ENCODE measurements at regions not wholly inside any gene's neighbourhood (a gene's known extent, or its start where the extent isn't known, plus 50 kb on each side); places are given as distances from the start of the nearest gene placed in this dataset.

- TF ChIP-seq CTCF (IDR thresholded peaks at IDR 0.05) (no peak), POLR2A (IDR thresholded peaks at IDR 0.05) (no peak)
Observed at GRCh38 chr3:68103811-68104210, 449.4 kb upstream of the SUCLG2 start.
